Fibroblast of lung (primary cell): ENCODE measurements at regions not wholly inside any gene's neighbourhood (a gene's known extent, or its start where the extent isn't known, plus 50 kb on each side); places are given as distances from the start of the nearest gene placed in this dataset.

ENCODE experiments used
- EZH2 ChIP-seq: IDR thresholded peaks from 2 replicates; pipeline ENCODE4 v1.5.1; 2012; ENCODE audit warnings: low read length, control low read depth, mild to moderate bottlenecking; ENCODE audit errors: missing control alignments
- TF ChIP-seq, protein P1 (sequence below), 2 donors: IDR thresholded peaks in 1 of 2; conservative IDR thresholded peaks in 1 of 2; 1 replicate in 1 of 2; 2 replicates in 1 of 2; pipeline ENCODE4 v1.5.1; 2011 to 2012; ENCODE audit warnings: low read length in 2 of 2, control low read depth in 1 of 2, inconsistent platforms in 1 of 2, low read depth in 1 of 2, mild to moderate bottlenecking in 1 of 2

DNA sequence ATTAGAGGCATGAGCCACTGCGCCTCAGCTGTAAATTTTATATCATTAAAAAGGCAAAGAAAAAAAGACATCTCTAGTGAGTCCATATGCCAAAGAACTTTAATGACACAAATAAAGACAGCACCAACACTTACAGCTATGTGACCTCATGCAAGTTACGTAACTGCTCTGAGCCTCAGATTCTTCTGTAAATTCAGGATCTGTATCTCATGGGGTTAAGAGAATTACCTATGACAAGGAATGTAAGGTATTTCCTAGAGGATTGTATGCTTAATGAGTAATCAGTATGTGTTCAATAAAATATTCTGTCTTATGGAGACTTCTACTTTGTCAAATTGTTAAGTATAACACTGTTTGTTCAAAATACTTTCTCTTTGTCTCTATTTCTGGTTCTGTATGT, 274.0 kb upstream of the GLI3 start:
- TF ChIP-seq, protein P1, sequence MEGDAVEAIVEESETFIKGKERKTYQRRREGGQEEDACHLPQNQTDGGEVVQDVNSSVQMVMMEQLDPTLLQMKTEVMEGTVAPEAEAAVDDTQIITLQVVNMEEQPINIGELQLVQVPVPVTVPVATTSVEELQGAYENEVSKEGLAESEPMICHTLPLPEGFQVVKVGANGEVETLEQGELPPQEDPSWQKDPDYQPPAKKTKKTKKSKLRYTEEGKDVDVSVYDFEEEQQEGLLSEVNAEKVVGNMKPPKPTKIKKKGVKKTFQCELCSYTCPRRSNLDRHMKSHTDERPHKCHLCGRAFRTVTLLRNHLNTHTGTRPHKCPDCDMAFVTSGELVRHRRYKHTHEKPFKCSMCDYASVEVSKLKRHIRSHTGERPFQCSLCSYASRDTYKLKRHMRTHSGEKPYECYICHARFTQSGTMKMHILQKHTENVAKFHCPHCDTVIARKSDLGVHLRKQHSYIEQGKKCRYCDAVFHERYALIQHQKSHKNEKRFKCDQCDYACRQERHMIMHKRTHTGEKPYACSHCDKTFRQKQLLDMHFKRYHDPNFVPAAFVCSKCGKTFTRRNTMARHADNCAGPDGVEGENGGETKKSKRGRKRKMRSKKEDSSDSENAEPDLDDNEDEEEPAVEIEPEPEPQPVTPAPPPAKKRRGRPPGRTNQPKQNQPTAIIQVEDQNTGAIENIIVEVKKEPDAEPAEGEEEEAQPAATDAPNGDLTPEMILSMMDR (conservative IDR thresholded peaks at IDR 0.05 in 1 of 2, IDR thresholded peaks at IDR 0.05 in 1 of 2; ENCODE audit: low read depth in 1 of 2, low read length in 2 of 2), result no peak
- TF ChIP-seq EZH2, result no peak
